ENCODE measurements at regions not wholly inside any gene's neighbourhood (a gene's known extent, or its start where the extent isn't known, plus 50 kb on each side); places are given as distances from the start of the nearest gene placed in this dataset.
"Not testable (repeated sequence)": the region's sequence is repeated elsewhere in the genome, so short reads cannot be mapped to it uniquely, and the experiment has no call there.

- no peak for DNase-seq
Observed at GRCh38 chr2:75432761-75433361, 127.9 kb downstream of the EVA1A start.

- no peak for DNase-seq
Observed at GRCh38 chr2:75431763-75432162, 129.0 kb downstream of the EVA1A start.

GRCh38 chr2:75431276-75431675 is 129.5 kb downstream of the EVA1A start:
- DNase-seq, result no peak

GRCh38 chr2:75430449-75430848 is 130.3 kb downstream of the EVA1A start:
- DNase-seq, result not testable (repeated sequence)

- no peak for DNase-seq
Observed at GRCh38 chr2:75428646-75429443, 131.9 kb downstream of the EVA1A start.

- DNase-seq, result no peak
Observed at GRCh38 chr2:75428060-75428459, 132.7 kb downstream of the EVA1A start.

GRCh38 chr2:75424936-75425619 is 135.7 kb downstream of the EVA1A start:
- no peak for DNase-seq

- DNase-seq, result no peak
Observed at GRCh38 chr2:75421986-75422385, 138.8 kb downstream of the EVA1A start.

GRCh38 chr2:75416420-75417342 is 144.1 kb downstream of the EVA1A start:
- DNase-seq, result no peak

- DNase-seq, result no peak
Observed at GRCh38 chr2:75415731-75416130, 145.0 kb downstream of the EVA1A start.

- no peak for DNase-seq
Observed at GRCh38 chr2:75415111-75415626, 145.6 kb downstream of the EVA1A start.

- DNase-seq, result no peak
Observed at GRCh38 chr2:75411574-75411973, 149.2 kb downstream of the EVA1A start.

GRCh38 chr2:75410702-75411101 is 150.0 kb downstream of the EVA1A start:
- no peak for DNase-seq

- no peak for DNase-seq
Observed at GRCh38 chr2:75408771-75409170, 152.0 kb downstream of the EVA1A start.

GRCh38 chr2:75407038-75407530 is 153.7 kb downstream of the EVA1A start:
- no peak for DNase-seq

GRCh38 chr2:75406131-75406581 is 154.6 kb downstream of the EVA1A start:
- DNase-seq, result no peak

GRCh38 chr2:75405000-75405399 is 155.7 kb downstream of the EVA1A start:
- no peak for DNase-seq

GRCh38 chr2:75403991-75404428 is 156.7 kb downstream of the EVA1A start:
- no peak for DNase-seq

- DNase-seq, result no peak
Observed at GRCh38 chr2:75396314-75396713, 164.4 kb downstream of the EVA1A start.

GRCh38 chr2:75394764-75395163 is 166.0 kb downstream of the EVA1A start:
- DNase-seq, result not testable (repeated sequence)

GRCh38 chr2:75390169-75390568 is 170.6 kb downstream of the EVA1A start:
- no peak for DNase-seq

GRCh38 chr2:75389271-75389670 is 171.5 kb downstream of the EVA1A start:
- DNase-seq, result no peak

Measured in activated CD4-positive, alpha-beta T cell treated with anti-CD3 and anti-CD28 coated beads for 48 hours (primary cell).